ENCODE measurements at regions not wholly inside any gene's neighbourhood (a gene's known extent, or its start where the extent isn't known, plus 50 kb on each side); places are given as distances from the start of the nearest gene placed in this dataset.

DNA sequence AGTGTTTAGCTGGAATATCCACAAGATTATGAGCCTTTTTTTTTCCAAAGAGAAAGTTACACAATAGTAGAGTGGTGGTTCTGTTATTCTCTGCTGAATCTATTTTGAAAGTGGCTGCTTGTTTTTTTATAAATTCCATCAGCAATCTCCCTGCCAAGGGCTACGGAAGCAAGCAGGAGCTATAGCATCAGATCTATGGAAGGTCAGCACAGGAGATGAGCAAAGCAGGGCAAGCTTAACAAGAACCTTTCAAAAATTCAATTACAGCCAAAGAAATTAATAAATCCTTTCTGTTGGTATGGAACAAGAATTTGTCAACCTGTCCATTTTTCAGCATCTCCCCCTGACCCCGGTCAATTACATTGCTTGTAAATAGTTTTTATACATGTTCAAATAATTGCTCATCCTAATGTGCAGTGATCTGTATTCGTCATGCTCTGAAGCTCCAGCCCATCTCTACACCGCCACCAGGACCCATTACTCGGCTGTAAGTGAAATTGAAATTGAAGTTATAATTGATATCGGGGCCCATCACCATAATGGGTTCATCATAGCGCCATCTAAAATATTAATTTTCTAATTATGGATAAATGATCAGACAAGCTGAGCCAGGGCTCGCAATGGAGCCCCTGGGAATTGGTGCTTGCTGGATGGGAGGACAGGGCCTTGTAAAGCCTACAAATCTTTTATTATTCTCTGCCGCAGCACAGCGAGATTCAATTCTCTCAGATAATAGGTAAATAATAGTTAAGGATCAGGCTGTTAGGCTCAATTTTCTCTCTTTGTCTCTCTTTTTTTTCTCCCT is 215.1 kb downstream of the ATG4C start:
- DNase-seq (ENCODE audit: low spot score): no peak
- no peaks in the 10 kb centered on the region for H3K27me3 ChIP-seq (replicated peaks; ENCODE audit: insufficient read depth, low read depth, low read length, poor library complexity)
- ChIA-PET CTCF (no interaction called here), POLR2A (ENCODE audit: low non-redundant PET) (no interaction called here)
- H3K27ac ChIP-seq (ENCODE audit: low read depth, low read length, poor library complexity, severe bottlenecking): no peak overlapping the region
- no peaks in the 10 kb centered on the region for H3K9me3 ChIP-seq (ENCODE audit: low read depth, low read length, poor library complexity, severe bottlenecking)
- no peak overlapping the region for H3K4me3 ChIP-seq (ENCODE audit: low read depth, low read length, poor library complexity, severe bottlenecking)
- BruUV-seq (replicated peaks): no TSS peak
- TF ChIP-seq EZH2 (IDR thresholded peaks at IDR 0.05; ENCODE audit: borderline replicate concordance, low read depth, low read length, poor library complexity, severe bottlenecking): no peak
- TF ChIP-seq, protein P1, sequence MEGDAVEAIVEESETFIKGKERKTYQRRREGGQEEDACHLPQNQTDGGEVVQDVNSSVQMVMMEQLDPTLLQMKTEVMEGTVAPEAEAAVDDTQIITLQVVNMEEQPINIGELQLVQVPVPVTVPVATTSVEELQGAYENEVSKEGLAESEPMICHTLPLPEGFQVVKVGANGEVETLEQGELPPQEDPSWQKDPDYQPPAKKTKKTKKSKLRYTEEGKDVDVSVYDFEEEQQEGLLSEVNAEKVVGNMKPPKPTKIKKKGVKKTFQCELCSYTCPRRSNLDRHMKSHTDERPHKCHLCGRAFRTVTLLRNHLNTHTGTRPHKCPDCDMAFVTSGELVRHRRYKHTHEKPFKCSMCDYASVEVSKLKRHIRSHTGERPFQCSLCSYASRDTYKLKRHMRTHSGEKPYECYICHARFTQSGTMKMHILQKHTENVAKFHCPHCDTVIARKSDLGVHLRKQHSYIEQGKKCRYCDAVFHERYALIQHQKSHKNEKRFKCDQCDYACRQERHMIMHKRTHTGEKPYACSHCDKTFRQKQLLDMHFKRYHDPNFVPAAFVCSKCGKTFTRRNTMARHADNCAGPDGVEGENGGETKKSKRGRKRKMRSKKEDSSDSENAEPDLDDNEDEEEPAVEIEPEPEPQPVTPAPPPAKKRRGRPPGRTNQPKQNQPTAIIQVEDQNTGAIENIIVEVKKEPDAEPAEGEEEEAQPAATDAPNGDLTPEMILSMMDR (conservative IDR thresholded peaks at IDR 0.05; ENCODE audit: low read depth, low read length): no peak
- no peaks in the 10 kb centered on the region for H3K36me3 ChIP-seq (ENCODE audit: insufficient read depth, low read length, poor library complexity, severe bottlenecking)
- intact Hi-C loops (cut with micrococcal nuclease; ENCODE audit: unreplicated experiment): no loop called here
- peaks cover 11% of the 10 kb centered on the region for H3K4me1 ChIP-seq (ENCODE audit: insufficient read depth, low read length, poor library complexity, severe bottlenecking)

DNA sequence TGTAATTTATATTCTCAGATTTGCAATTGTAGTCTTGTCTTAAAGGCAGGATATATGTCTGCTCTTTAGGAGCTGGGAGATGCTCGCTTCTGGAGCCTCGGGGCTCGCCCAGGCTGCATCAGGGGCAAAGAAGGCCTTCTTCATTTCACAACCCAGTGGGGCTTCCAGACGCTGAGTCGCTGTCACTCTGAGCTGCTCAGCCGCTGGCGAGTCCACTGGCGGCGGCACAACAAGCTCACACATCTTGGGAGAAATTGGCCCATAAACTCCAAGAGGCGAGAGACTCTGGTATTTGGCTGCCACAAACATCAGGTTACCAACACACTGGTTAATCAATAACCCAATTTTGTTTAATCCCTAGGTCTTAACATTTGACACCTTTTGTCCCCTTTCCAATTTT is 216.6 kb downstream of the ATG4C start:
- ChIA-PET POLR2A (ENCODE audit: low non-redundant PET) (no interaction called here), CTCF (no interaction called here)
- H3K27ac ChIP-seq (ENCODE audit: low read depth, low read length, poor library complexity, severe bottlenecking): no peak overlapping the region
- no peak for TF ChIP-seq EZH2 (IDR thresholded peaks at IDR 0.05; ENCODE audit: borderline replicate concordance, low read depth, low read length, poor library complexity, severe bottlenecking)
- TF ChIP-seq, protein P1 (conservative IDR thresholded peaks at IDR 0.05; ENCODE audit: low read depth, low read length): no peak
- intact Hi-C loops (cut with micrococcal nuclease; ENCODE audit: unreplicated experiment): loop anchor here (10.0 kb wide), 1 partner anchor 444 kb away; no protein-coding TSS in a partner anchor
- no peaks in the 10 kb centered on the region for H3K36me3 ChIP-seq (ENCODE audit: insufficient read depth, low read length, poor library complexity, severe bottlenecking)
- peaks cover 11% of the 10 kb centered on the region for H3K4me1 ChIP-seq (ENCODE audit: insufficient read depth, low read length, poor library complexity, severe bottlenecking)
- no peaks in the 10 kb centered on the region for H3K9me3 ChIP-seq (ENCODE audit: low read depth, low read length, poor library complexity, severe bottlenecking)
- DNase-seq (ENCODE audit: low spot score): no peak
- H3K27me3 ChIP-seq (replicated peaks; ENCODE audit: insufficient read depth, low read depth, low read length, poor library complexity): no peaks in the 10 kb centered on the region
- BruUV-seq (replicated peaks): no TSS peak
- H3K4me3 ChIP-seq (ENCODE audit: low read depth, low read length, poor library complexity, severe bottlenecking): no peak overlapping the region

DNA sequence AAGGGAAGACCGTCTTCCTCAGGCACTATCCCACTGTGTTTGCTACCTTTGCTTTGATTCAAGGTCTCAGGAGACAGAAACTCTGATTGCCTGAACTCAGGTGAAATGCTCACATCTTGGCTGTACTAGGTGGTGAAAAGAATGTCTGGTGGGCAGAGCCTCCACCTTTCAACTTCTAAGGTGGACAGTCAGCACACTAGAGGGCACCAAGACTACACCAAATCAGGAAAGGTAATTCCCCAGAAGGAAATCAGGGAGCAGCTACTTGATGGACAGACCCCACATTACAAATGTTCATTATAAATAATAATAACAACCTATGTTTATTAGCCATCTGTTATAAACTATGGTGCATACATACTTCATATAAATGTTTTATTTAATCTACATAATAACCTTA is 220.9 kb downstream of the ATG4C start:
- Histone ChIP-seq H3K4me3 (ENCODE audit: low read depth, low read length, poor library complexity, severe bottlenecking) (no peak overlapping the region), H3K27me3 (replicated peaks; ENCODE audit: insufficient read depth, low read depth, low read length, poor library complexity) (no peaks in the 10 kb centered on the region), H3K9me3 (ENCODE audit: low read depth, low read length, poor library complexity, severe bottlenecking) (no peaks in the 10 kb centered on the region), H3K27ac (ENCODE audit: low read depth, low read length, poor library complexity, severe bottlenecking) (no peak overlapping the region), H3K36me3 (ENCODE audit: insufficient read depth, low read length, poor library complexity, severe bottlenecking) (no peaks in the 10 kb centered on the region), H3K4me1 (ENCODE audit: insufficient read depth, low read length, poor library complexity, severe bottlenecking) (no peaks in the 10 kb centered on the region)
- POLR2A ChIA-PET (ENCODE audit: low non-redundant PET): no interaction called here
- DNase-seq (ENCODE audit: low spot score): peak; percentile 30
- intact Hi-C loops (cut with micrococcal nuclease; ENCODE audit: unreplicated experiment): loop anchor here (10.0 kb wide), 1 partner anchor 440 kb away; no protein-coding TSS in a partner anchor
- CTCF ChIA-PET: interaction anchor here (1.0 kb wide), 1 partner anchor 144 kb away, joined by 3 read pairs; no protein-coding TSS in a partner anchor
- BruUV-seq (replicated peaks): no TSS peak
- TF ChIP-seq, protein P1 (conservative IDR thresholded peaks at IDR 0.05; ENCODE audit: low read depth, low read length): peak; percentile 42; the same call in 1 of the 2 replicates
- TF ChIP-seq EZH2 (IDR thresholded peaks at IDR 0.05; ENCODE audit: borderline replicate concordance, low read depth, low read length, poor library complexity, severe bottlenecking): no peak

All from A673 (cell line).